ENCODE measurements at regions not wholly inside any gene's neighbourhood (a gene's known extent, or its start where the extent isn't known, plus 50 kb on each side); places are given as distances from the start of the nearest gene placed in this dataset.
"Not testable (repeated sequence)": the region's sequence is repeated elsewhere in the genome, so short reads cannot be mapped to it uniquely, and the experiment has no call there.

DNA sequence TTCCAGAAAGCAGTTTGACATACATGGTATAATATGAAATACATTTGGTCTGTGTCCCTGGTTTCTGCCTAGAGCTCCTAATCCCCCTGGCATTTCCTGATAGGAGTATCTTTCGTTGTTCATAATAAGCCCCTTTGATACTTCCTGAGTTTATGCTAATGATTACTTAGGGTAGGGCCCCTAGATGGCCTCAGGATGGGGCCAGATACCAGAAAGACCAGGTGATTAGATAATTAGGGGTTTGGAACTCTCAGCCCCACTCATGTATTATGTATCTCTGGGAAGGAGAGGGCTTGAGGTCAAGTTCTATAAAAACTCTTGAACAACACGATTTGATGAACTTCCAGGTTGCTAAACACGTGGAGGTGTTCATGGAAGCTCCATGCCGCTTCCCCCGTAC lies 163.3 kb upstream of the ZNF608 start:
- no CpG with 5 or more reads among the region's 5 CpGs for WGBS (ENCODE audit: insufficient coverage)
- no peak overlapping the region for H3K27ac ChIP-seq (ENCODE audit: low read length)
- DNase-seq (no peak), ATAC-seq (replicated peaks in 1 of 4) (no peak)
- H3K4me3 Mint-ChIP-seq, result no peak overlapping the region
- H3K36me3 Mint-ChIP-seq, result no peaks in the 10 kb centered on the region
- no peaks in the 10 kb centered on the region for H3K4me1 ChIP-seq (ENCODE audit: control insufficient read depth in 1 of 2, extremely low read depth in 1 of 2, insufficient read depth in 2 of 2, low read length in 2 of 2)
- no peaks in the 10 kb centered on the region for H3K9me3 Mint-ChIP-seq
- CTCF ChIA-PET, result no interaction called here
- peaks cover 0 to 3% of the 10 kb centered on the region in 2 experiments for H3K27me3 ChIP-seq (replicated peaks in 1 of 2; ENCODE audit: control insufficient read depth in 2 of 2, extremely low read depth in 1 of 2, insufficient read depth in 2 of 2, low read length in 1 of 2)
- H3K36me3 ChIP-seq (ENCODE audit: control insufficient read depth in 2 of 2, extremely low read depth in 1 of 2, insufficient read depth in 1 of 2, low read length in 1 of 2), result no peaks in the 10 kb centered on the region
- peaks cover 0 to 4% of the 10 kb centered on the region in 2 donors for H3K27me3 Mint-ChIP-seq
- POLR2A ChIA-PET, result no interaction called here
- no peaks in the 10 kb centered on the region for H3K4me1 Mint-ChIP-seq
- H3K4me3 ChIP-seq (ENCODE audit: control insufficient read depth in 1 of 2, extremely low read depth in 1 of 2, low read length in 1 of 2), result no peak overlapping the region
- H3K27ac Mint-ChIP-seq, result no peak overlapping the region
- no peaks in the 10 kb centered on the region for H3K9me3 ChIP-seq

DNA sequence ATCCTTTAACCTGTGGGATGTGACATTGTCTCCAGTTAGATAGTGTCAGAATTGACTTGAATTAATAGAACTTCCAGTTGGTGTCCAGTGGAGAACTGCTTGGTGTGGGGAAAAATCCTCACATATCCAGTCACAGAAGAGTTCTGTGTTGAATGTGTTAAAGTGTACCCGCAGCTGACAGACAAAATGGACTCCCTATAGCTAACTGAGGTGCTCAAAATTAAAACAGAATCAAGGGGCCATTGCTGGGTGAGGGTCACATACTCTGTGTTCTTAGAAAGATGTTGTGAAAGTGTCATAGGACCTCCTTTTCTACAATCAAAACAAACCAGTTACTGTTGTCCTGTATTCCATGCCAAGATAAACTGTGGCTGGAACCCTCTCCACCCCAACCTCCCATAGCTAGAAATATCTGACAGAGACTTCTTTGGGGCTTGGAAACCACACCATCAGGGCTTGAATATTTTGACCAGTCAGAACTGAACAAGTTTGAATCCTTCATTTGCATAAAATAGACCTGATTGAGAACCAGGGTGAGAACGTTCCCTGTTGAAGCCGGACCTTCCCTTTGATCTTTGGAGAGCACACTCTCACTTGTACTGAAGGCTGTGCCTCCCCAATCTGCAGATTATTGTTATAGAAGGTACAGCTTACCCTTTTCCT lies 164.0 kb upstream of the ZNF608 start:
- no peaks in the 10 kb centered on the region for H3K9me3 Mint-ChIP-seq

DNA sequence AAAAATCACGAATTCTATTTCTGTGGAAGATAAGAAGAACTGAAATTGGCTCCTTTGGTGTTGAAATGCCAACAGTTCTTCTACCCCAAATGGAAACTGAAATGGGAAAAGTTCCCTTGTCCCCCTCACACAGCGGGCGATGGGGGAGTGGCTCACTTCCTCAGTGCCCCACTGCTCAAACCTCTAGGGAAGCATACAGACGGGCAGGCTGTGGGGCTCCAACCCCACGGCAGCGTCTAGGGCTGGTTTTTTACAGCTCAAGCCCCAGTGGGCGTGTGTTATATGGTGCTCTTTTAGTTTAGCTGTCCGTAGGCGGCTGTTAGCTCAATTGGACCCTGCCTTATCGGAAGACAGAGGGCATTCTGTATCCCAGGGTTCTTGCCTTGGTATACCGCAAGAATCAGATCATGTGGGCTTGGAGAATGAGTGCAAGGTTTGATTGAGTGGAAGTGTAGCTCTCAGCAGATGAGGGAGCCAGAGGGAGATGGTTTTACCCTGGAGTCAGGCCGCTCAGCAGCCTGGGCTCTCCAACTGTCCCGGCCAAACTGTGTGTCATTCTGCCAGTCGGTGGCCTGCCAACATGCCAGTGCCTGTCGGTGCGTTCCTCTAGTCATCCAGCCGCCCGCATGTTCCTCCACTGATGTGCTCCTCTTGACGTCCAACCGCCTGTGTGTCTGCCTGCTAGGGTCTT lies 166.3 kb upstream of the ZNF608 start:
- 92% methylated on average over 17 of the region's 20 CpGs for WGBS (ENCODE audit: insufficient coverage)
- no peak overlapping the region for H3K27ac ChIP-seq (ENCODE audit: low read length)
- CTCF ChIA-PET, result no interaction called here
- peaks cover 0 to 2% of the 10 kb centered on the region in 2 donors for H3K27me3 Mint-ChIP-seq
- H3K4me3 Mint-ChIP-seq, result no peak overlapping the region
- no peak overlapping the region for H3K4me3 ChIP-seq (ENCODE audit: control insufficient read depth in 1 of 2, extremely low read depth in 1 of 2, low read length in 1 of 2)
- H3K4me1 Mint-ChIP-seq, result no peaks in the 10 kb centered on the region
- no peak for ATAC-seq (replicated peaks in 1 of 4)
- no peaks in the 10 kb centered on the region for H3K27me3 ChIP-seq (replicated peaks in 1 of 2; ENCODE audit: control insufficient read depth in 2 of 2, extremely low read depth in 1 of 2, insufficient read depth in 2 of 2, low read length in 1 of 2)
- no peaks in the 10 kb centered on the region for H3K36me3 Mint-ChIP-seq
- no peaks in the 10 kb centered on the region for H3K9me3 ChIP-seq
- no peak overlapping the region for H3K27ac Mint-ChIP-seq
- POLR2A ChIA-PET, result no interaction called here
- H3K4me1 ChIP-seq (ENCODE audit: control insufficient read depth in 1 of 2, extremely low read depth in 1 of 2, insufficient read depth in 2 of 2, low read length in 2 of 2), result no peaks in the 10 kb centered on the region
- H3K9me3 Mint-ChIP-seq, result peaks cover 0 to 5% (median 0%) of the 10 kb centered on the region in 3 donors
- no peaks in the 10 kb centered on the region for H3K36me3 ChIP-seq (ENCODE audit: control insufficient read depth in 2 of 2, extremely low read depth in 1 of 2, insufficient read depth in 1 of 2, low read length in 1 of 2)
- no peak for DNase-seq

More for the DNA sequence above, 164.0 kb upstream of the ZNF608 start:
- Histone ChIP-seq H3K4me1 (ENCODE audit: control insufficient read depth in 1 of 2, extremely low read depth in 1 of 2, insufficient read depth in 2 of 2, low read length in 2 of 2) (no peaks in the 10 kb centered on the region), H3K4me3 (ENCODE audit: control insufficient read depth in 1 of 2, extremely low read depth in 1 of 2, low read length in 1 of 2) (no peak overlapping the region), H3K27me3 (replicated peaks in 1 of 2; ENCODE audit: control insufficient read depth in 2 of 2, extremely low read depth in 1 of 2, insufficient read depth in 2 of 2, low read length in 1 of 2) (peaks cover 0 to 3% of the 10 kb centered on the region in 2 experiments), H3K36me3 (ENCODE audit: control insufficient read depth in 2 of 2, extremely low read depth in 1 of 2, insufficient read depth in 1 of 2, low read length in 1 of 2) (no peaks in the 10 kb centered on the region), H3K9me3 (no peaks in the 10 kb centered on the region), H3K27ac (ENCODE audit: low read length) (no peak overlapping the region)
- Mint-ChIP-seq H3K27me3 (peaks cover 2 to 4% of the 10 kb centered on the region in 2 donors), H3K27ac (no peak overlapping the region), H3K4me1 (no peaks in the 10 kb centered on the region), H3K36me3 (no peaks in the 10 kb centered on the region), H3K4me3 (no peak overlapping the region)
- WGBS (ENCODE audit: insufficient coverage), result no CpG with 5 or more reads among the region's 3 CpGs
- ATAC-seq (replicated peaks in 1 of 4) (no peak), DNase-seq (no peak)
- CTCF ChIA-PET, result no interaction called here
- POLR2A ChIA-PET, result interaction anchor here in 1 of 2 donors (0.6 kb wide), 1 partner anchor 1662 kb away, joined by 5 read pairs; no protein-coding TSS in a partner anchor

DNA sequence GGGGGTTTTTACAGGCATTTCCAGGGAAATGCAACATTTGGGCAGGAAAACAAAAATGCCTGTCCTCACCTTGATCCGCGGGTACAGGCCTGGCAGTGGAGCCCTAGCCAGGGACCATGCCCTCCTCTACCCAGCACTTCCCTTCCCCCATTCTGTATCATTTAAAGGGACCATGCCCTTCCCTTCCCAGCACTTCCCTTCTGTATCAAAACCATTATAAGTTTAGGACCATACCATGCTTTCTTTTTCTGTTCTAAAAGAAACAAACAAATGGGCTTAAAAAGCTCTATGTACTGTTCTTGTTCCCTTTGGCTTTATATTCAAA lies 166.9 kb upstream of the ZNF608 start:
- DNase-seq (no peak), ATAC-seq (replicated peaks in 1 of 4) (no peak)
- Mint-ChIP-seq H3K36me3 (no peaks in the 10 kb centered on the region), H3K27me3 (peaks cover 0 to 2% of the 10 kb centered on the region in 2 donors), H3K4me3 (no peak overlapping the region), H3K9me3 (peaks cover 0 to 5% (median 0%) of the 10 kb centered on the region in 3 donors), H3K4me1 (no peaks in the 10 kb centered on the region), H3K27ac (no peak overlapping the region)
- H3K9me3 ChIP-seq, result no peaks in the 10 kb centered on the region
- H3K27ac ChIP-seq (ENCODE audit: low read length), result no peak overlapping the region
- POLR2A ChIA-PET, result no interaction called here
- H3K36me3 ChIP-seq (ENCODE audit: control insufficient read depth in 2 of 2, extremely low read depth in 1 of 2, insufficient read depth in 1 of 2, low read length in 1 of 2), result no peaks in the 10 kb centered on the region
- no peaks in the 10 kb centered on the region for H3K4me1 ChIP-seq (ENCODE audit: control insufficient read depth in 1 of 2, extremely low read depth in 1 of 2, insufficient read depth in 2 of 2, low read length in 2 of 2)
- CTCF ChIA-PET, result no interaction called here
- no peaks in the 10 kb centered on the region for H3K27me3 ChIP-seq (replicated peaks in 1 of 2; ENCODE audit: control insufficient read depth in 2 of 2, extremely low read depth in 1 of 2, insufficient read depth in 2 of 2, low read length in 1 of 2)
- WGBS (ENCODE audit: insufficient coverage), result 95% methylated on average over 2 of the region's 2 CpGs
- H3K4me3 ChIP-seq (ENCODE audit: control insufficient read depth in 1 of 2, extremely low read depth in 1 of 2, low read length in 1 of 2), result no peak overlapping the region

DNA sequence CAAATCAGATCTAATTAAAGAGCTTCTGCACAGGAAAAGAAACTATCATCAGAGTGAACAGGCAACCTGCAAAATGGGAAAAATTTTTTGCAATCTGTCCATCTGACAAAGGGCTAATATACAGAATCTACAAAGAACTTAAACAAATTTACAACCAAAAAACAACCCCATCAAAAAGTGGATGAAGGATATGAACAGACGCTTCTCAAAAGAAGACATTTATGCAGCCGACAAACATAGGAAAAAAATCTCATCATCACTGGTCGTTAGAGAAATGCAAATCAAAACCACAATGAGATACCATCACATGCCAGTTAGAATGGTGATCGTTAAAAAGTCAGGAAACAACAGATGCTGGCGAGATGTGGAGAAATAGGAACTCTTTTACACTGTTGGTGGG lies 169.9 kb upstream of the ZNF608 start:
- H3K9me3 Mint-ChIP-seq; CTCF ChIA-PET; H3K27me3 Mint-ChIP-seq; H3K4me3 Mint-ChIP-seq; H3K4me1 Mint-ChIP-seq; H3K27ac Mint-ChIP-seq; H3K4me1 ChIP-seq (ENCODE audit: control insufficient read depth in 1 of 2, extremely low read depth in 1 of 2, insufficient read depth in 2 of 2, low read length in 2 of 2); H3K27ac ChIP-seq (ENCODE audit: low read length); H3K4me3 ChIP-seq (ENCODE audit: control insufficient read depth in 1 of 2, extremely low read depth in 1 of 2, low read length in 1 of 2); H3K9me3 ChIP-seq; DNase-seq; POLR2A ChIA-PET; H3K36me3 Mint-ChIP-seq; ATAC-seq (replicated peaks in 1 of 4); H3K36me3 ChIP-seq (ENCODE audit: control insufficient read depth in 2 of 2, extremely low read depth in 1 of 2, insufficient read depth in 1 of 2, low read length in 1 of 2); H3K27me3 ChIP-seq (replicated peaks in 1 of 2; ENCODE audit: control insufficient read depth in 2 of 2, extremely low read depth in 1 of 2, insufficient read depth in 2 of 2, low read length in 1 of 2): not testable (repeated sequence)
- no CpG with 5 or more reads among the region's 5 CpGs for WGBS (ENCODE audit: insufficient coverage)

DNA sequence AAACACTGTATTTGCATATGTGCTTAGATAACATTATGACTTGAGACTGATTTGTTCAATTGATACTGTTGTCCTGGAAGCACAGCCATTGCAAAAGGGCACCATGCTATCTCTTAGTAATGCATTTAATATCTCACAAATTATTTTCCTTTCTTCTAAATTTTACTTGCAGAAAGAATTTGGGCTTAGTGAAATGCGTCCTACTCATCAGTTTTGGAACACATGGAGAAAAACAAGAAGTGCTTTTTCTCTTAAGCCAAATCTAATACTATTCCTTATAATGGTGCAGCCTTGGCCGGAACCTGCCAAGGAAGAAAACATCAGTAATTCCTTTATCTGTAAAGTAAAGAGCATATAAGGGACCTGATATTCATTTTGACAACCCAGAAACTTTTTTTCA lies 172.2 kb upstream of the ZNF608 start:
- Mint-ChIP-seq H3K9me3 (peaks cover 0 to 5% (median 0%) of the 10 kb centered on the region in 3 donors), H3K27ac (no peak overlapping the region), H3K4me3 (no peak overlapping the region), H3K27me3 (peaks cover 0 to 2% of the 10 kb centered on the region in 2 donors), H3K4me1 (no peaks in the 10 kb centered on the region), H3K36me3 (no peaks in the 10 kb centered on the region)
- Histone ChIP-seq H3K9me3 (no peaks in the 10 kb centered on the region), H3K4me1 (ENCODE audit: control insufficient read depth in 1 of 2, extremely low read depth in 1 of 2, insufficient read depth in 2 of 2, low read length in 2 of 2) (no peaks in the 10 kb centered on the region), H3K4me3 (ENCODE audit: control insufficient read depth in 1 of 2, extremely low read depth in 1 of 2, low read length in 1 of 2) (no peak overlapping the region), H3K36me3 (ENCODE audit: control insufficient read depth in 2 of 2, extremely low read depth in 1 of 2, insufficient read depth in 1 of 2, low read length in 1 of 2) (no peaks in the 10 kb centered on the region), H3K27me3 (replicated peaks in 1 of 2; ENCODE audit: control insufficient read depth in 2 of 2, extremely low read depth in 1 of 2, insufficient read depth in 2 of 2, low read length in 1 of 2) (no peaks in the 10 kb centered on the region), H3K27ac (ENCODE audit: low read length) (no peak overlapping the region)
- ChIA-PET POLR2A (no interaction called here), CTCF (no interaction called here)
- WGBS (ENCODE audit: insufficient coverage), result no CpG with 5 or more reads among the region's 2 CpGs
- DNase-seq (no peak), ATAC-seq (replicated peaks in 1 of 4) (no peak)

Data from T-cell (primary cell).